LNCAP (cell line): ENCODE measurements at regions not wholly inside any gene's neighbourhood (a gene's known extent, or its start where the extent isn't known, plus 50 kb on each side); places are given as distances from the start of the nearest gene placed in this dataset.

ENCODE experiments used
- CTCF ChIP-seq: fragments of 450-650 bp; IDR thresholded peaks from 2 replicates; pipeline ENCODE4 v1.5.1; 2017; ENCODE audit warnings: mild to moderate bottlenecking

GRCh38 chr2:53243430-53243829 lies 524.2 kb upstream of the CHAC2 start:
- no peak for TF ChIP-seq CTCF

DNA sequence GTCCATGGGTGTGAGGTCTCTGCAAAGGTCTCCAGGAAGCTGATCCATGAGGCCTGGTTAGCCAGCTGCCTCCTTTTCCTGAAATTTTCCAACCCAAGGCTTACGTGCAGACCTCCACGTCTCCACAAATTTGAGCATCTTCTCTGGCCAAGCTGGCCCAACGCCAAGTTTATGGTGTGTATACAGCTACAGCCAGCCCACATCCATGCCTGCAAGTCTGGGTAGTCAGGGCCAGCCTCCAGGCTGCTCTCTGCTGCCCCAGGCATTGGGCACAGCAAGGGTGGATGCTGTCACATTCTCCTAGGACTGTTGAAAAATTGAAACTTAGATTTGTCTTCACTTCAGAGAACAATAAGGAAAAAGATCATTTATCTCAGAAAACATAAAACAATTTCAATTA lies 525.5 kb upstream of the CHAC2 start:
- TF ChIP-seq CTCF, result no peak

DNA sequence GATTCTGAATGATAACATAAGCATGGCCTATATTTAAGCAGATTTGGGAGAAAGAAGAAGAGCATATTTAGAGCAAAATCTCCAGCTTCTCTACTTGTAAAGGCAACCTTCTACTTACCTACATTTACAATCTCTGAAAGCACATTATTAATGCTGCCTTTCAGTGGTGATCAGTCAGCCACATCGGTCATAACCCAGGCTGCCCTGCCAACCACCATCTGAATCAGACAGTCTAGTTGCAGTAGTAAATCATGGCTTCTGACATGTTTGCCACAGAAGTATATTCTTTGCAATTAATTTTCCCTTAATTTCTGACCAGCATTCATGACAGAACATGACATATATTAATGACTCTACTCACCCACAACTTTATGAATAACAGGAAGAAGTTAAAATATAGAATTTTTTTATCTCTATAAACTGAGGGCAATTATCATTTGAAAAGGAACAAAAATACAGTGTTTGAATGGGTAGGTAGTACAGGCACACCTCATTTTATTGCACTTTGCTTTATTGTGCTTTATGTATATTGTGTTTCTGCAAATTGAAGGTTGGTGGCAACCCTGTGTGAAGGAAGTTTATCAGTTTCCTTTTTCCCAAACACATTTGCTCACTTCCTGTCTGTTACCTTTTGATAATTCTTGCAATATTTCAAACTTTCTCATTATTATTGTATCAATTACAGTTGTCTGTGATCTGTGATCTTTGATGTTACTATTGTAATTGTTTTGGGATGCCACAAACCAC lies 531.6 kb upstream of the CHAC2 start:
- TF ChIP-seq CTCF, result no peak

GRCh38 chr2:53234548-53234903 lies 533.1 kb upstream of the CHAC2 start:
- TF ChIP-seq CTCF, result no peak

- TF ChIP-seq CTCF, result no peak
Measured at GRCh38 chr2:53233759-53234547, 533.7 kb upstream of the CHAC2 start.

DNA sequence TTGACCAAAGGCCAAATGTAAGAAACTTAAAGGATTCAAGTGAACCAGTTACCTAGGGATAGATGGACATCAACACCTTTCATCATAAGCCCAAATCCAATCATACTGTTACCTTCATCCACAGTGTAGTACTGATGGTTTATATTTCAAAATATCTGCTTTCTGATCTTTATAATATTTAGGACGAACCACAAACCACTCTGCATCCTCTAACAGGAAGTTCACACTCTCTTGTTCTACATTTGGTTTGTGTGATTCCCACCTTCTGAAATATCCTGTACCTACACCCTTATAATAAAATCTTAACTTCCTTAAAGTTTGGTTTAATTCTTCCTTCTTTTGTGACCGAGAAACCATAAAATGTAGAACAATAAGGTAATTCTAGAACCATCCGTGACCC lies 535.7 kb upstream of the CHAC2 start:
- no peak for TF ChIP-seq CTCF

DNA sequence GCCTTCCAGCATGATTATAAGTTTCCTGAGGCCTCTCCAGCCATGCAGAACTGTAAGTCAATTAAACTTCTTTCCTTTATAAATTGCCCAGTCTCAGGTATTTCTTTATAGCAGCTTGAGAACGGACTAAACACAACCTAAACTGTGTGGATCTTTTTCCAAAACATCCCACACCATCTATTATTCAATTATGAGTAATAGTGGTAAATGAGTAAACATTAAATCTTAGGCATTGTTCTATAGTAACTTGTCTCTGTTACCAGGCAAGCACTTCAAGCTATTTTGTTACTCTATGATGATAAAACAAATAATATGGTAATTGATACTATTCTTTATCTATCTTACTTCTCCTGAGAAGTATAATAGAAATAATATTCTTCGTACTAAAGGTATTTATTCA lies 536.9 kb upstream of the CHAC2 start:
- no peak for TF ChIP-seq CTCF
